Mucosa of rectum (tissue), 2 donors: ENCODE measurements at regions not wholly inside any gene's neighbourhood (a gene's known extent, or its start where the extent isn't known, plus 50 kb on each side); places are given as distances from the start of the nearest gene placed in this dataset.

ENCODE experiments used
- H3K27ac ChIP-seq, 2 donors: one replicate each; pipeline ENCODE4 v1.7.0; 2013; ENCODE audit warnings: inconsistent platforms in 2 of 2, low read depth in 2 of 2, low read length in 2 of 2
- H3K27me3 ChIP-seq, 2 donors: one replicate each; pipeline ENCODE4 v1.7.0; 2013; ENCODE audit warnings: low read length in 2 of 2; ENCODE audit not compliant: control insufficient read depth in 2 of 2, insufficient read depth in 2 of 2
- H3K36me3 ChIP-seq, 2 donors: one replicate each; pipeline ENCODE4 v1.7.0; 2013; ENCODE audit warnings: low read length in 2 of 2; ENCODE audit not compliant: control insufficient read depth in 2 of 2, insufficient read depth in 2 of 2
- H3K4me1 ChIP-seq, 2 donors: one replicate each; pipeline ENCODE4 v1.7.0; 2013; ENCODE audit warnings: low read length in 2 of 2, mild to moderate bottlenecking in 1 of 2; ENCODE audit not compliant: control insufficient read depth in 2 of 2, insufficient read depth in 2 of 2
- H3K4me3 ChIP-seq, 2 donors: one replicate each; pipeline ENCODE4 v1.7.0; 2013; ENCODE audit warnings: low read length in 2 of 2
- H3K9ac ChIP-seq, 2 donors: one replicate each; pipeline ENCODE4 v1.7.0; 2013; ENCODE audit warnings: low read length in 2 of 2, low read depth in 1 of 2, mild to moderate bottlenecking in 1 of 2
- H3K9me3 ChIP-seq, 2 donors: one replicate each; pipeline ENCODE4 v1.7.0; 2013; ENCODE audit warnings: low read length in 2 of 2; ENCODE audit not compliant: control insufficient read depth in 2 of 2
- donor health status: healthy.
- donor health status: Normal muscosa, but diverticular disease.

DNA sequence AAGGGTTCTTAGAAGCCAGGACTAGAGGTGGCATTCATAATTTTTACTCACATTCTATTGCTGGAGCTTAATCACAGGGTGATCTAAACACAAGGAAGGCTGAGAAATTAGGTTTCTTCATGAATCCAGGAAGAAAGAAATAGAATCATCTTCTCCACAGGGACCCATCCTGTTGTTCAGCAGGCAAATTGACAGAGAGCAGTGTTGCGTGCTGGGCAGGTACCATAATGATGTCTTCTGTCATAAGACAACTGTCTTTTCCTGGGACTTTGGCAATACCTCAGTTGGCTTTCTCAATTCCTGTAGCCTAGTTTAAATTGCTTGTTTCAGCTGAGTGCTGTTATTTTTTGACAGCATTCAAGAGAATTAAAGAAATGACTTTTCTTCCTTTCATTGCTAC, 468.0 kb upstream of the SYT1 start:
- no peaks in the 10 kb centered on the region for H3K9me3 ChIP-seq
- no peak overlapping the region for H3K9ac ChIP-seq
- no peaks in the 10 kb centered on the region for H3K4me1 ChIP-seq
- no peaks in the 10 kb centered on the region for H3K27me3 ChIP-seq
- H3K36me3 ChIP-seq, result no peaks in the 10 kb centered on the region
- H3K27ac ChIP-seq, result no peak overlapping the region
- H3K4me3 ChIP-seq, result no peak overlapping the region

DNA sequence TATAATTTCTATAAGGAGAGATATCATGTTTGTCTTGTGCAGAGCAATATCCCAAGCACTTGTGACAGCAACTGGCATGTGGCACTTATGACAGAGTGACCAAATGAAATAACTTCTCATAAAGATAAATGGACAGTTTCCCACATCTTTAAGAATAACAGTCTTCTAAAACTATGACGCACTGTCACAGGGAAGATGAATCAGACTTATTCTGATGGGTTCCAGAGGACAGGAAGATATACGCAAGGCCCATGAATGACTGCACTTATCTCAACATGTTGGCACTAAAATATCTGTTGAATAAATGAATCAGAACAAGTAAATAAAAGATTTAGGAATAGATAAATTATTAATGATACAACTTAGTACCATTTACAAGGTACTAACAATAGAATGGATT, 465.8 kb upstream of the SYT1 start:
- Histone ChIP-seq H3K27me3 (no peaks in the 10 kb centered on the region), H3K36me3 (no peaks in the 10 kb centered on the region), H3K9ac (no peak overlapping the region), H3K27ac (no peak overlapping the region), H3K4me3 (no peak overlapping the region), H3K9me3 (no peaks in the 10 kb centered on the region), H3K4me1 (no peaks in the 10 kb centered on the region)

DNA sequence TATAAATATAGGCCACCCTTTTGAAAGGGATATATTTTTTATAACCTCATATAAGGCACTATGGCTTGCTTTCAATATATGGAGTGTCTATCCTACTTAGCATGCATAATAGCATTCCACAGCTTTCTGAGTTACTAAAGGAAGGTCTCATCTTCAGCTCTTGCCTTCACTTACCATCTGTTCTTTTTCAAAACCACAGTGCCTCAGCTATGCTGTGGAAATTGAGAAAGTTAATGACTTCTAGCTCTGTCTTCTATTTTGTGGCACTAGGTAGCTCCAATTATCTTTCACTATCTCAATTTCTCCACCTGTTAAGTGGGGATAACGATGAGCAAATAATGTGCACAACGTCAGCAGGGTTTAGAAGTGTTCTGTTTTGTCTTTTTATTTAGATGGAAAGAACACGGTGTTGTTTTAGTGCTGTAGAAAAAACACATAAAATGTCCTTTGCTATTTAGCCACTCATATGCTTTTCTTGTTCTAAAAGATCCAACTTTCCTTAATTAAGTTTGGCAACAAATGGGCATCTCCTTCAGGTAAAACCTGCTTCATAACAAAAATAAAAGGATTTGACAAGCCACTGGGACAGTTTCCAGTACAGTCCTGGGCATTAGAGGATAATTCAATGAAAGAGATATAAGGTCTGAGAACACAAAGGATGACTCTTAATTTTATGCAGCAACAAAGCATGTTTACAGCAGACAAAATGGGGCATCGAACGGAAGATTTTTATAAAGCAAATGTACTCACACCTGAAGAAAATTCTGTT, 462.0 kb upstream of the SYT1 start:
- H3K4me1 ChIP-seq, result no peaks in the 10 kb centered on the region
- H3K36me3 ChIP-seq, result no peaks in the 10 kb centered on the region
- H3K9ac ChIP-seq, result no peak overlapping the region
- no peak overlapping the region for H3K4me3 ChIP-seq
- H3K27me3 ChIP-seq, result no peaks in the 10 kb centered on the region
- H3K27ac ChIP-seq, result no peak overlapping the region
- H3K9me3 ChIP-seq, result no peaks in the 10 kb centered on the region

DNA sequence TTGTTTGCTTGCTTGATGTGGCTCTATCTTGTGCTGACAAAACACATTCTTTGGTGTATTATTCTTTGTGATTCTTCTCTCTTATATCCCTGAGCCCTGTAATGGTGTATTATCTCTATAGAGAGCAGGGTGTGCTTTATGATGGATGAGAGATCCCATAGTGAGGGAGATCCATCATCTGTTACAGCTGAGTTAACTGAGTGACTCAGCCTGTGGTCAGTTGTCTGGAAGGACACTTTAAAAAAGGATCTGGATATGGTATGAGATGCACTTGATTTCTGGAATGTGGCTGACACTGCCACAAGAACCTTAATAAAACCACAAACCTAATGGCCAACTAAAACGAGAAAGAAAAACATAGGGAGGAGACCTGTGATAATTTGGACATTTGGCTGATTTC, 461.4 kb upstream of the SYT1 start:
- no peaks in the 10 kb centered on the region for H3K9me3 ChIP-seq
- no peaks in the 10 kb centered on the region for H3K4me1 ChIP-seq
- H3K27ac ChIP-seq, result no peak overlapping the region
- H3K27me3 ChIP-seq, result no peaks in the 10 kb centered on the region
- no peak overlapping the region for H3K9ac ChIP-seq
- H3K4me3 ChIP-seq, result no peak overlapping the region
- no peaks in the 10 kb centered on the region for H3K36me3 ChIP-seq

DNA sequence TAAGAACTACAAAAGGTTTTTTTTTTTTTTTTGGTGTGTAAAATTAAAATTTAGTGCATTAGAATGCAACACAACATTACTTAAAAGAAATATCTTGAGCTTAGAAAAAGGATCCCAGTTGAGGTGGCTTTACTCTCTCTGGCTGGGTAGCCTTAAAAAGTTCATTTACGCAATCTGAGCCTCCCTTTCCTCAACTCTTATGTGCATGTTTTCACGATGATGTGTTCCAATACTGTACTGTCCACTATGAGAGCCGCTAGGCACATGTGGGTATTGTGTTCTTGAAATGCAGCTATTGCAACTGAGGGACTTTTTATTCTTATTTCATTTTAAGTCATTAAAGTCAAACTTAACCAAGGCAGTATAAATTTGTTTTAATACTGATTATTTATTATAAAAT, 460.9 kb upstream of the SYT1 start:
- no peaks in the 10 kb centered on the region for H3K4me1 ChIP-seq
- no peak overlapping the region for H3K4me3 ChIP-seq
- no peak overlapping the region for H3K9ac ChIP-seq
- no peak overlapping the region for H3K27ac ChIP-seq
- no peaks in the 10 kb centered on the region for H3K9me3 ChIP-seq
- H3K27me3 ChIP-seq, result no peaks in the 10 kb centered on the region
- no peaks in the 10 kb centered on the region for H3K36me3 ChIP-seq

DNA sequence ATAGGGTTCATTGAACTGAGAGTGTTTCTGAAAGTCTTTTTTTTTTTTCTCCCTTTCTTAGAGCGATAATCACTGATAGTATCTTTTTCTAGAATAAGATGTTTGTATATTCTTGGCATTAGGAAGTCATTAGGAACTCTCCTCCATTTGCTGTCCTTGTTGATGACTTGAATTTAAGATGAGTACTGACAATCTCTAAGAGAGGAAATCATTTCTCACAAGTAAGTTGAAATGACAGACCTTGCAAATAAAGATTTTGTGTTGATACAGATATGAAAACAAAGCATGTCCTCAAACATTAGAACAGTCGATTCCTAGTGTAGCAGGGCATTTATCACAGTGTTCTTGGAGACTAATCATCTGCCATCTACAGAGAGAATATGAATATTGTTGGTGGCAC, 458.4 kb upstream of the SYT1 start:
- no peaks in the 10 kb centered on the region for H3K4me1 ChIP-seq
- no peak overlapping the region for H3K9ac ChIP-seq
- H3K27me3 ChIP-seq, result no peaks in the 10 kb centered on the region
- H3K36me3 ChIP-seq, result no peaks in the 10 kb centered on the region
- no peak overlapping the region for H3K4me3 ChIP-seq
- H3K9me3 ChIP-seq, result no peaks in the 10 kb centered on the region
- H3K27ac ChIP-seq, result no peak overlapping the region

DNA sequence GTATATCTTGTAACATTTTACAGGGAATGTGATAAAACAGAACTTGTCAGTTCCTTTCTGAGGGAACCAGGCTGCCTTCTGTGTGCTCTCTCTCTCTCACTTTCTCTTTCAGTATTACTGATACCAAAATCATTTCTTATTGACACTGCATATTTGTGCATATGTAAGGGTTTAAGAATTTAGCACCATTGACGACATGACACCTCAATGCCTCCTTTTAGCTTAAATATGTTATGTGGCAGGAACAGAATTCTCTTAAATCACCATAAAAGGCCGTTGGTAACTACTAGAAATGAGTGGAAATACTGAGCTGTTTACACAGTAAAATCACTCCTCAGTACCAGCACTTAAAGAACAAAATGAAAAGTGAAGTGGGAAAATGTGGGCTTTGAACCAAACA, 457.7 kb upstream of the SYT1 start:
- Histone ChIP-seq H3K4me3 (no peak overlapping the region), H3K27me3 (no peaks in the 10 kb centered on the region), H3K4me1 (no peaks in the 10 kb centered on the region), H3K36me3 (no peaks in the 10 kb centered on the region), H3K27ac (no peak overlapping the region), H3K9me3 (no peaks in the 10 kb centered on the region), H3K9ac (no peak overlapping the region)

DNA sequence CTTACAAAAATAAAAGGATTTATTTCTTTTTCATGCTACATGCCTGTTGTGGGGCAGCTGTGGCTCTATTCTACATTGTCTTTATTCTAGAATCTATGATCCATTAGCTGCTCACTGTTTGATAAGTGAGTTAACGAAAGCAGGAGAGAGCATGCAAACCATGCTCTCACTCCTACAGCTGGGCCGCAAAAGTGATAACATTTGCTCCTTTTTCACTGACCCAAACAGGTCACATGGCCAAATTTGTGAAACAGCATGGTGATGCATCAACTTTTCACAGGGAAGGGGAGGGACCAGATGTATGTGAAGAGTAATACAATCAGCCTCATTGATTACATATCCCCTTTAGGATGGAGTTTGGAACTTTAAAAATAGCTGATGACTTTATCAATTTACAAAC, 456.9 kb upstream of the SYT1 start:
- Histone ChIP-seq H3K9me3 (no peaks in the 10 kb centered on the region), H3K27me3 (no peaks in the 10 kb centered on the region), H3K4me3 (no peak overlapping the region), H3K9ac (no peak overlapping the region), H3K27ac (no peak overlapping the region), H3K4me1 (no peaks in the 10 kb centered on the region), H3K36me3 (no peaks in the 10 kb centered on the region)

DNA sequence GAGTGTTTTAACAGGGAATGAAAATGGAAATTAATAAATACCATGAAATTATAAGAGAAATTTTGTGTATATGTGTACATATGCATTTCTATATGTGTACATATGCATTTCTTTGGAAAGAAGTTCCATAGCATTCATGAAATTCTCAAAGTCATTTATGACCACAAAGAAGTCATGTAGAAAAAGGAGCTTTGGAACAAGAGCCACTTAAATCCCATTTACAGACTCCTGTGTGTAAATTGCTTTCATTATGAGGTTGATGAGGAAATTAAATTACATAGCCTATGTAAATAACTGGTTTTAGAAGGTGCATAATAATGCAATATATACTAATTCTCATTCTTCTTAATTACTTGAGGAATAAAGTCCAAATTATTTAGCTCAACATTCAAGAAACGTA, 450.5 kb upstream of the SYT1 start:
- Histone ChIP-seq H3K27ac (no peak overlapping the region), H3K9ac (no peak overlapping the region), H3K4me3 (no peak overlapping the region), H3K36me3 (no peaks in the 10 kb centered on the region), H3K4me1 (no peaks in the 10 kb centered on the region), H3K9me3 (no peaks in the 10 kb centered on the region), H3K27me3 (no peaks in the 10 kb centered on the region)

DNA sequence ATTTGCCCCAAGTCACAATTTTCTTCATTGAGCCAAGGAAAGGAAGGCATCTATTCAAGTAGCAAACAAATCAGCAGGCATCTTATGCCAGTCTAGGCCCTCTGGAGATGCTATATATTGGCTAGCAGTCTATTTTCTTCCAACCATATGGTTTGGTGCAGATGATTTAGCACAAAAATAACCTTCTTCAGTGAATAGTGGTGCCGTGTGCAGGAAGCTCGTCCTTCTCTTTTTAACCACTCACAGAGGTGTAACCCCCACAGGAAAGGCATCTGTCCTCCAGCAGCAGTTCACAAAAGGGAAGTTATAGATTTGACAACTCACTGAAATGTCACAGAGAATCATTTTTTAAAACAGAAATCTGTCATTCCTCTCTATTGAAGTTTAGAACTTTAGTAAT, 445.7 kb upstream of the SYT1 start:
- H3K9ac ChIP-seq, result no peak overlapping the region
- no peaks in the 10 kb centered on the region for H3K4me1 ChIP-seq
- H3K9me3 ChIP-seq, result no peaks in the 10 kb centered on the region
- H3K27ac ChIP-seq, result no peak overlapping the region
- no peaks in the 10 kb centered on the region for H3K36me3 ChIP-seq
- no peak overlapping the region for H3K4me3 ChIP-seq
- no peaks in the 10 kb centered on the region for H3K27me3 ChIP-seq

DNA sequence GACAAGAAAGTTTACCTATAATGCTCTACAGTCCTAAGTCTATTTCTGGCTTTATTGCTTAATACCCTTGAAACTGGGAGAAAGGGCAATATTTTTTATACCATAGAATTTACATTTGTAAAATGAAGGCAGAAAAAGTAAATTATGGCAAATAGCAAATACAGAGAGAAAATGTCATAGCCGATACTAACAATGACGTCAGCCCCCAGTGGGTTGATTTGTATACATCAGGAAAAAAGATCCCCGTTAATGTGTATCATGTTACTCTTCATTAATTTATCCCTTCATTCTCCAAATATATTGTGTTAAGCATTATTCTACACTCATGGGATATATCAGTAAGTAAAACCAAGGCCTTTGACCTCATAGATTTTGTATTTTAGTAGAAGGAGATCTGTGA, 445.1 kb upstream of the SYT1 start:
- no peak overlapping the region for H3K9ac ChIP-seq

More for the DNA sequence above, 445.1 kb upstream of the SYT1 start:
- Histone ChIP-seq H3K27me3 (no peaks in the 10 kb centered on the region), H3K9me3 (no peaks in the 10 kb centered on the region), H3K36me3 (no peaks in the 10 kb centered on the region), H3K4me3 (no peak overlapping the region), H3K27ac (no peak overlapping the region), H3K4me1 (no peaks in the 10 kb centered on the region)
